Activated T-helper 17 cell treated with anti-CD3 and anti-CD28 coated beads, Interleukin-2, amount 50 U/mL, for 72 hours (primary cell): ENCODE measurements at regions not wholly inside any gene's neighbourhood (a gene's known extent, or its start where the extent isn't known, plus 50 kb on each side); places are given as distances from the start of the nearest gene placed in this dataset.
"Not testable (repeated sequence)": the region's sequence is repeated elsewhere in the genome, so short reads cannot be mapped to it uniquely, and the experiment has no call there.

Experiments
- ATAC-seq: fragments of 150-1000 bp; cut with Tn5 transposase; replicated peaks from 2 replicates; pipeline ENCODE4 v1.10.0; 2021; ENCODE audit warnings: mild to moderate bottlenecking, moderate library complexity
- H3K27ac Mint-ChIP-seq: one replicate; pipeline ENCODE4 v1.8.0; 2022; ENCODE audit warnings: mixed read lengths
- H3K27me3 Mint-ChIP-seq: one replicate; pipeline ENCODE4 v1.8.0; 2022; ENCODE audit warnings: mixed read lengths
- H3K36me3 Mint-ChIP-seq: one replicate; pipeline ENCODE4 v1.8.0; 2022; ENCODE audit warnings: low read depth, mild to moderate bottlenecking, mixed read lengths
- H3K4me1 Mint-ChIP-seq: one replicate; pipeline ENCODE4 v1.8.0; 2022; ENCODE audit warnings: mixed read lengths
- H3K4me3 Mint-ChIP-seq: one replicate; pipeline ENCODE4 v1.8.0; 2022; ENCODE audit warnings: mild to moderate bottlenecking, mixed read lengths
- H3K9me3 Mint-ChIP-seq: one replicate; pipeline ENCODE4 v1.8.0; 2022; ENCODE audit warnings: mixed read lengths

- peaks cover 7% of the 10 kb centered on the region for H3K9me3 Mint-ChIP-seq
- H3K27me3 Mint-ChIP-seq, result no peaks in the 10 kb centered on the region
- H3K4me3 Mint-ChIP-seq, result no peak overlapping the region
- no peak for ATAC-seq
- no peaks in the 10 kb centered on the region for H3K4me1 Mint-ChIP-seq
- no peaks in the 10 kb centered on the region for H3K36me3 Mint-ChIP-seq
- H3K27ac Mint-ChIP-seq, result no peak overlapping the region
Measured at GRCh38 chr1:82373710-82374109, 573.0 kb downstream of the ADGRL2 start.

DNA sequence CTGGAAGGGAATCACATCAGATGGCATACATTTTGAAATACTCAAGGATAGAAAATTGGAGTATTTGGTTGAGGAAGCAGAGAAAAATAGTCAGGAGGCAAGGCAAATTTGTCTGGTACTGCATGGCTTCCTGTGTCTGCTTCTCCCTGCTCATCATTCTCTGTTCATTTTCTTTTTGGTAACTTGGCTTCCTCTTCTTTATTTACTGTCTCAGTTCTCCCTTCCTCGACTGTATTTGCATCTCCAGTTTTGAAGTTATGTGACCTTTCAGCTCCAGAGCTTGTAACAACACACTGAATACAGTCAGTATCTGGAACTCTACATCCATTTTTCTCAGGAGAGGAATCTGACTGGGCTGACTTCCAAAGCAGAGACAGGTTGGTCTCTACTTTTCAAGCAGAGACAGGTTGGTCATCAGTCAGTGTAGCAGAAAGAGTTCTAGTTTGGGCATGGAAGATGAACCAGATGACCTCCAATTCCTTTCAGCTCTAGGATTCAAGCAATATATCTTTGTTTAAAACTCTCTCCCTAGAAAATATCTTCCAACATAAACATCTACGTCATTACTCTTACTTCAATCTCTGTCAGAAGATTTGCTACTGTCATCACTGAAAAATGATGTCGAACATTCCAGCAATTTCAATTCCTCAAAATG lies 571.2 kb downstream of the ADGRL2 start:
- Mint-ChIP-seq H3K27me3 (no peaks in the 10 kb centered on the region), H3K4me3 (no peak overlapping the region), H3K36me3 (no peaks in the 10 kb centered on the region), H3K27ac (no peak overlapping the region), H3K9me3 (peaks cover 12% of the 10 kb centered on the region), H3K4me1 (no peaks in the 10 kb centered on the region)
- no peak for ATAC-seq

DNA sequence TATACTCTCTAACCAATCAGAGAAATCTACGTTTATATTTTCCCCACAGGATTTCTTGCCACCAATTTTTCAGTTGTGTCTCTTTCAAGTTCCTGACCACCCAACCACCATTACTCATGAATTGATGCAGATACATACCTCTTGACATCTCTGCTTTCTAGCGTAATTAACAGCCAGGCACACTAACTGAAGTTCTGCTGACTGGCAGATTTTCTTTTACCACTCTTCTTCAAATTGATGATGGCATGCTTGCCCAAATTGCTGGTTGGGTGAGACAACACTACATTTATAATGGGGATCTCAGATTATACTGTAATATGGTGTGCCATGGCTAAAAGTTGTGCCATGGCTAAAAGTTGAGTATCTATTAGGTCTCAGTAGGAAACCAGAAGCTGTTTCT lies 566.7 kb downstream of the ADGRL2 start:
- Mint-ChIP-seq H3K27ac (no peak overlapping the region), H3K27me3 (no peaks in the 10 kb centered on the region), H3K4me1 (no peaks in the 10 kb centered on the region), H3K36me3 (no peaks in the 10 kb centered on the region), H3K9me3 (peaks cover 11% of the 10 kb centered on the region), H3K4me3 (no peak overlapping the region)
- no peak for ATAC-seq

GRCh38 chr1:82366689-82367088 lies 566.0 kb downstream of the ADGRL2 start:
- Mint-ChIP-seq H3K9me3 (peaks cover 11% of the 10 kb centered on the region), H3K36me3 (no peaks in the 10 kb centered on the region), H3K4me1 (no peaks in the 10 kb centered on the region), H3K27me3 (no peaks in the 10 kb centered on the region), H3K4me3 (no peak overlapping the region), H3K27ac (no peak overlapping the region)
- ATAC-seq, result no peak

GRCh38 chr1:82359541-82359940 lies 558.8 kb downstream of the ADGRL2 start:
- not testable (repeated sequence) for H3K4me3 Mint-ChIP-seq, H3K36me3 Mint-ChIP-seq, H3K9me3 Mint-ChIP-seq, H3K27me3 Mint-ChIP-seq, H3K4me1 Mint-ChIP-seq, ATAC-seq, H3K27ac Mint-ChIP-seq

GRCh38 chr1:82358706-82359105 lies 558.0 kb downstream of the ADGRL2 start:
- not testable (repeated sequence) for H3K4me1 Mint-ChIP-seq, H3K9me3 Mint-ChIP-seq, H3K27ac Mint-ChIP-seq, ATAC-seq, H3K36me3 Mint-ChIP-seq, H3K4me3 Mint-ChIP-seq, H3K27me3 Mint-ChIP-seq

- H3K4me1 Mint-ChIP-seq, H3K4me3 Mint-ChIP-seq, H3K9me3 Mint-ChIP-seq, ATAC-seq, H3K36me3 Mint-ChIP-seq, H3K27ac Mint-ChIP-seq, H3K27me3 Mint-ChIP-seq: not testable (repeated sequence)
Measured at GRCh38 chr1:82354546-82354945, 553.8 kb downstream of the ADGRL2 start.

DNA sequence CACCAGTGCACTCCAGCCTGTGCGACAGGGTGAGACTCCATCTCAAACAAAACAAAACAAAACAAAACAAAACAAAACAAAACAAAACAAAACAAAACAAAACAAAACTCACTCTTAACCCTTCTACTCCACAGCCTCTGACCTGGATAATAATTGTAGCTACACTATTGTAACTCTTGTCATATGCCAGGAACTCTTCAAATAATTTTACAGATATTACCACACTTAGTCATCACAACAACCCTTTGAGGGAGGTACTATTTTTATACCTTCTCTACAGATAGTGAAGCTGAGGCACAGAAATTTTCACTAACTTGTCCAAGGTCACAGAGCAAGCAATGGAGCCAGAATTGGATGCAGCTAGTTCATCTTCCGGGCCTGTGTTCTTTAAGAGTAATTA lies 547.8 kb downstream of the ADGRL2 start:
- Mint-ChIP-seq H3K4me3 (no peak overlapping the region), H3K27me3 (no peaks in the 10 kb centered on the region), H3K36me3 (no peaks in the 10 kb centered on the region), H3K27ac (no peak overlapping the region), H3K4me1 (no peaks in the 10 kb centered on the region), H3K9me3 (peaks cover 7% of the 10 kb centered on the region)
- ATAC-seq, result no peak

DNA sequence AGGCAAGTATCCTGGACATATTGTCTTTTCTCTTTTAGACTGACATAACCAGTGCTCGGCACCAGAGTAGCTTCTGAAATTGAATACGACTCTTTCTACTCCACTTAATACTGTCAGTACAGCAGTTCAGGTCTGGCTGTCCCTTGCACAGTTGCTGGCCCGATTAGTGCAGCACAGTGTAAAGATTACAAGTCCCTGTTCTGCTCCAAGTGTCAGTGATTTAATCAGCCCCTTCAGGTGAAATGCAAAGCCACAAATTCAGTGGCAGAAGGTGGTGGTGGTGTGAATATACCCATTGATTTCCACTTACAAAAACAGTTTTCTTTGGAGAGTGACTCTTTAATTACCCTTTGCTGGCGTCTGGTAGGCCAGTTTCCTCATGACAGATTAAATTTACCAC lies 545.4 kb downstream of the ADGRL2 start:
- H3K27ac Mint-ChIP-seq, result no peak overlapping the region
- no peaks in the 10 kb centered on the region for H3K36me3 Mint-ChIP-seq
- H3K4me1 Mint-ChIP-seq, result no peaks in the 10 kb centered on the region
- H3K4me3 Mint-ChIP-seq, result no peak overlapping the region
- peaks cover 7% of the 10 kb centered on the region for H3K9me3 Mint-ChIP-seq
- no peaks in the 10 kb centered on the region for H3K27me3 Mint-ChIP-seq
- no peak for ATAC-seq

DNA sequence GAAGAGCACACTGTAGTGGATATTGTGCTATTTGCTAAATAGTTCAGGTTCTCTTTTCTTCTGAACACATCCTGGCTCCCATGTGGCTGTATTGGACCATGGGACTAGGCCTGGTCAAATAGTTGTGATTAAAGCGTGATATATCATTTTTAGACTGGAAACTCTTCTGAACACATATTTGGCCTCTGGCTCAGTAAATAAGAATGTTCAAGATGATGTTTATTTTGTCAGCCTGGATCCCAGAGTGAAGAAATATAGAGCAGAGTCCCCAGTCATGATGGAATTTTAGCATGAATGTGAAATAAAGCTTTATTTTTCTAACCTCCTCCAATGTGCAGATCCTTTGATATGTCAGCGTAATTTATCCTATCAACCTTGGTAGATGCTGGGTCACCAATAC lies 542.6 kb downstream of the ADGRL2 start:
- no peaks in the 10 kb centered on the region for H3K27me3 Mint-ChIP-seq
- ATAC-seq, result no peak
- H3K36me3 Mint-ChIP-seq, result no peaks in the 10 kb centered on the region
- no peaks in the 10 kb centered on the region for H3K4me1 Mint-ChIP-seq
- H3K27ac Mint-ChIP-seq, result no peak overlapping the region
- H3K9me3 Mint-ChIP-seq, result no peaks in the 10 kb centered on the region
- no peak overlapping the region for H3K4me3 Mint-ChIP-seq

DNA sequence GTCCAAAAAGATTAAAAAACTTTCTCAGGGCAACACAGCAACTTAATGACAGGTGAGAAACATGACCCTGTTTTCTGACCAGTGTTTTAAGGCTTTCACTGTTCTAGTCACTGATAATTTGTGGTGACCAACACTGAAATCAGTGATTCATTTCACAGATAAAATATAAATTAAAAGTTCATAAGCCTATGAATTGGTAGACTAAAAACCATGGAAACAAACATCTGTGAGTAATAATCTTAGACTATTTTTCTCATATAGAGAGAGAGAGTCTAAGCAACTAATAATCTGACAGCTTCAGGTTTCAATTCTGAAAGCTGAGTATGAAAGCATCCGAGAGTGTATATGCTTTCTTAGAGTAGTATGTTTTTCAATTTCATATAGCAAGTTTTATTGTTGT lies 536.9 kb downstream of the ADGRL2 start:
- Mint-ChIP-seq H3K4me1 (no peaks in the 10 kb centered on the region), H3K4me3 (no peak overlapping the region)
- ATAC-seq, result no peak

DNA sequence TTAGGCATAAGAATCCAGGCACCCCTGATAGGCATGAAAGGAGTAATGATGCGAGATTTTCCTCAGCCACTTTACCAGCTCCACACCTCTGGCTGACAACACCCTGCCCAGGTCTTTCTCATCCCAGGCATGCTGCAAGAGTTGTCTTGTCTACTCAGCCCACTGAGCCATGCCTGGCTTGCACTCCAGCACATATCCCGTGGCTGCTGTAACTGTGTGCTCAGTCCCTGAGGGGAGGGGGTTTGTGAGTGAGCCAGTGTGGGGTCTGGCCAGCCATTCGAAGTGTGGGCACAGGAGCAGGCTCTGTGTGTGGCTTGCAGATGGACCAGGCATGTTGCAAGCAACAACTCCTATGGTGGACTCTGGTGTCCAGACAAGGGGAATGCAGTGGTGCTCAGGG lies 529.6 kb downstream of the ADGRL2 start:
- Mint-ChIP-seq H3K36me3 (no peaks in the 10 kb centered on the region), H3K27ac (no peak overlapping the region), H3K9me3 (peaks cover 14% of the 10 kb centered on the region), H3K4me1 (no peaks in the 10 kb centered on the region), H3K27me3 (no peaks in the 10 kb centered on the region), H3K4me3 (no peak overlapping the region)
- no peak for ATAC-seq

More for the DNA sequence above, 536.9 kb downstream of the ADGRL2 start:
- Mint-ChIP-seq H3K27me3 (no peaks in the 10 kb centered on the region), H3K36me3 (no peaks in the 10 kb centered on the region), H3K27ac (no peak overlapping the region), H3K9me3 (peaks cover 15% of the 10 kb centered on the region)

DNA sequence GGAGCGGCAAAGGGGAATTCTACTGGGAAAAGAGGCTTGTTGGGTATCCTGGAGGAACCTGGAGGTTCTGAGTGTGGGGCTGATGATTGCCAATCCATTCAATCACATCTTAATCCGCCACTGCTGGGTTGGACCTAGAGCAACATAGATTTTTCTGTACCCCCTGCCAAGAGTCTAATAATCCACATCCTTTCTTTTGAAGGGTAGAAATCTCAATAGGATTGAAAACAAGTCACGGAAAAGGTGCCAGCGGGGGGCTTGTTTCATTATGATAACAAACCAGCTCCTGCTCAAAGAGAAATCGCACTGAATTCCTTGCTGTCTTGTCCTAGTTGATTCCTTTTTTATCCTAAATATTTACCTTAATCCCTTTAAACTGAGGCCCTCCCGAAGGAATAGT lies 528.5 kb downstream of the ADGRL2 start:
- peaks cover 12% of the 10 kb centered on the region for H3K9me3 Mint-ChIP-seq
- no peaks in the 10 kb centered on the region for H3K36me3 Mint-ChIP-seq
- no peak overlapping the region for H3K4me3 Mint-ChIP-seq
- H3K27me3 Mint-ChIP-seq, result no peaks in the 10 kb centered on the region
- ATAC-seq, result no peak
- no peaks in the 10 kb centered on the region for H3K4me1 Mint-ChIP-seq
- H3K27ac Mint-ChIP-seq, result no peak overlapping the region

GRCh38 chr1:82323144-82323841 lies 522.6 kb downstream of the ADGRL2 start:
- ATAC-seq, result no peak
- H3K27ac Mint-ChIP-seq, result no peak overlapping the region
- peaks cover 3% of the 10 kb centered on the region for H3K9me3 Mint-ChIP-seq
- H3K27me3 Mint-ChIP-seq, result no peaks in the 10 kb centered on the region
- no peaks in the 10 kb centered on the region for H3K4me1 Mint-ChIP-seq
- no peaks in the 10 kb centered on the region for H3K36me3 Mint-ChIP-seq
- no peak overlapping the region for H3K4me3 Mint-ChIP-seq

DNA sequence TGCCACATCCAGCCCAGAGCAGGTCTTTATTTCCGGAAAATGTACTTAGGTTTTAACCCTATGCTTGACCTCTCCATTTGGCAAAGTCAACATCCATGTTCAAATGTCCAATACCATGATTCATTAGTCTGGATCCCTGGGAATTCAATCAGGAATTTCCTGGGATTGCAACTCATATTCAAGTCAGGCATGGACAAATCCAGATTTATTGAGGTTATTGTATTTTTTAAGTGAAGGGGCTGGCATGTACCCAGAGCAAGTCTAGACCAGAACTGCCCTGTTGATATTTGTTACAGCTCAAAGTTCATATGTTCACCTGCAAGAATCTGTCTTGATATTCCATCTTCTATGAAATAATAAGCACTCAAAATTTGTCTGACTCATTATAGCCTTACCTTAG lies 521.1 kb downstream of the ADGRL2 start:
- ATAC-seq, result no peak
- Mint-ChIP-seq H3K4me3 (no peak overlapping the region), H3K36me3 (no peaks in the 10 kb centered on the region), H3K27me3 (no peaks in the 10 kb centered on the region), H3K27ac (no peak overlapping the region), H3K4me1 (no peaks in the 10 kb centered on the region), H3K9me3 (peaks cover 3% of the 10 kb centered on the region)
